HL-60 (cell line): ENCODE measurements at regions not wholly inside any gene's neighbourhood (a gene's known extent, or its start where the extent isn't known, plus 50 kb on each side); places are given as distances from the start of the nearest gene placed in this dataset.

Experiments
- CTCF ChIP-seq: IDR thresholded peaks from one replicate; pipeline ENCODE4 v1.5.1; 2011; ENCODE audit warnings: low read length, control low read depth, inconsistent platforms; ENCODE audit not compliant: insufficient read depth
- POLR2AphosphoS5 ChIP-seq: IDR thresholded peaks from 2 replicates; pipeline ENCODE4 v1.6.1; 2012; ENCODE audit warnings: low read depth
- REST ChIP-seq: IDR thresholded peaks from 2 replicates; pipeline ENCODE4 v1.6.1; 2012; ENCODE audit warnings: low read depth; ENCODE audit not compliant: insufficient replicate concordance

GRCh38 chr4:58603951-58604350, 1493.8 kb upstream of the IGFBP7 start:
- TF ChIP-seq CTCF (no peak), POLR2AphosphoS5 (no peak), REST (no peak)
